ENCODE measurements at regions not wholly inside any gene's neighbourhood (a gene's known extent, or its start where the extent isn't known, plus 50 kb on each side); places are given as distances from the start of the nearest gene placed in this dataset.
"Not testable (repeated sequence)": the region's sequence is repeated elsewhere in the genome, so short reads cannot be mapped to it uniquely, and the experiment has no call there.

DNA sequence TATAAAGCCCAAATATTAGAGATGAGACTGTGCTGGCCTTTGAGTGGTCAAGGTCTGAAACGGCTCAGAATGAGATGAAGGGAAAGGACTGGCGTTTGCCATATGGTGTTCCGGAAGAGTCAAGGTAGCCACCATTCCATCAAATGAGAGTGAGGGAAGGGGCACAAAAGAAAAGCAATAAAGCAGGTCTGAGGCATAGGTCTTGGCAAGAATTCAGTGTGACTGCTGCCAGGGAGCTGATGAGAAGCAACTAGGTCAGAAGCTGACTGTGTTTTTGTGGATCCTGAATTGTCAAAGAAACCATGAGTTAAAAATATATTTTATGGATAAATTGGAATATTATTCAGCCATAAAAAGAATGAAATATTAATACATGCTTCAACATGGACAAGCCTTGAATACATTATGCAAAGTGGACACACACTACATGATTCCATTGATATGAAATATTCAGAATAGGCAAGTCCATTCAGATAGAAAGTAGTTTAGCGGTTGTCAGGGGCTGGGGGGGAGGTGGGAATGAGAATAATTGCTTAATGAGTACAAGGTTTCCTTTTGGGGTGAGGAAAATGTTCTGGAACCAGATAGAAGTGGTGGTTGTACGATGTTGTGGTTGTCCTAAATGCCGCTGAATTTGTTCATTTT, 374.6 kb downstream of the ANAPC1 start:
- not testable (repeated sequence) for TF ChIP-seq POLR2A, POLR2AphosphoS5 (IDR thresholded peaks at IDR 0.05)
- TF ChIP-seq, protein P1, sequence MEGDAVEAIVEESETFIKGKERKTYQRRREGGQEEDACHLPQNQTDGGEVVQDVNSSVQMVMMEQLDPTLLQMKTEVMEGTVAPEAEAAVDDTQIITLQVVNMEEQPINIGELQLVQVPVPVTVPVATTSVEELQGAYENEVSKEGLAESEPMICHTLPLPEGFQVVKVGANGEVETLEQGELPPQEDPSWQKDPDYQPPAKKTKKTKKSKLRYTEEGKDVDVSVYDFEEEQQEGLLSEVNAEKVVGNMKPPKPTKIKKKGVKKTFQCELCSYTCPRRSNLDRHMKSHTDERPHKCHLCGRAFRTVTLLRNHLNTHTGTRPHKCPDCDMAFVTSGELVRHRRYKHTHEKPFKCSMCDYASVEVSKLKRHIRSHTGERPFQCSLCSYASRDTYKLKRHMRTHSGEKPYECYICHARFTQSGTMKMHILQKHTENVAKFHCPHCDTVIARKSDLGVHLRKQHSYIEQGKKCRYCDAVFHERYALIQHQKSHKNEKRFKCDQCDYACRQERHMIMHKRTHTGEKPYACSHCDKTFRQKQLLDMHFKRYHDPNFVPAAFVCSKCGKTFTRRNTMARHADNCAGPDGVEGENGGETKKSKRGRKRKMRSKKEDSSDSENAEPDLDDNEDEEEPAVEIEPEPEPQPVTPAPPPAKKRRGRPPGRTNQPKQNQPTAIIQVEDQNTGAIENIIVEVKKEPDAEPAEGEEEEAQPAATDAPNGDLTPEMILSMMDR (IDR thresholded peaks at IDR 0.05): not testable (repeated sequence)

Measured in gastroesophageal sphincter (tissue), 3 donors.